GM19193 (cell line): ENCODE measurements at regions not wholly inside any gene's neighbourhood (a gene's known extent, or its start where the extent isn't known, plus 50 kb on each side); places are given as distances from the start of the nearest gene placed in this dataset.
A peak's percentile ranks its signal among the peaks of the same experiment; 100 is the strongest.

ENCODE experiments used
- POLR2A ChIP-seq: IDR thresholded peaks from 4 replicates; pipeline ENCODE4 v1.6.1; 2011; ENCODE audit not compliant: insufficient read depth, insufficient read length; ENCODE audit errors: extremely low read depth

DNA sequence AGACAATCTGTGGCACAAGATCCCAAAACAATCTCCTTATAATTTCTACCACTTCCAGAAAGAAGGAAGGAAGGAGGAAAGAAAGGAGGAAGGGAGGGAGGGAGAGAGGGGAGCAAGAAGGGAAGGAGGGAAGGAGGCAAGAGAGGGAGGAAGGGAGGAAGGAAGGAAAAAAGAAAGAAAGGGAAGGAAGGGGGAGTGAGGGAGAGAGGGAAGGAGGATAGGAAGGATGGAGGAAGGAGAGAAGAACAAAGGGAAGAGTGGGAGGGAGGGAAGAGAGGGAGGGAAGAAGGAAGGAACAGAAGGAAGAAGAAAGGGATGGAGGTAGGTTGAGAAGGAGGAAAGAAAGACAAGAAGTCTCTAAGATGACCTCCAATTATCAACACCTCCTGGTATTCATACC lies 185.5 kb upstream of the NFE2L3 start:
- TF ChIP-seq POLR2A = no peak

- TF ChIP-seq POLR2A = no peak
Observed at GRCh38 chr7:25967278-25968204, 184.5 kb upstream of the NFE2L3 start.

DNA sequence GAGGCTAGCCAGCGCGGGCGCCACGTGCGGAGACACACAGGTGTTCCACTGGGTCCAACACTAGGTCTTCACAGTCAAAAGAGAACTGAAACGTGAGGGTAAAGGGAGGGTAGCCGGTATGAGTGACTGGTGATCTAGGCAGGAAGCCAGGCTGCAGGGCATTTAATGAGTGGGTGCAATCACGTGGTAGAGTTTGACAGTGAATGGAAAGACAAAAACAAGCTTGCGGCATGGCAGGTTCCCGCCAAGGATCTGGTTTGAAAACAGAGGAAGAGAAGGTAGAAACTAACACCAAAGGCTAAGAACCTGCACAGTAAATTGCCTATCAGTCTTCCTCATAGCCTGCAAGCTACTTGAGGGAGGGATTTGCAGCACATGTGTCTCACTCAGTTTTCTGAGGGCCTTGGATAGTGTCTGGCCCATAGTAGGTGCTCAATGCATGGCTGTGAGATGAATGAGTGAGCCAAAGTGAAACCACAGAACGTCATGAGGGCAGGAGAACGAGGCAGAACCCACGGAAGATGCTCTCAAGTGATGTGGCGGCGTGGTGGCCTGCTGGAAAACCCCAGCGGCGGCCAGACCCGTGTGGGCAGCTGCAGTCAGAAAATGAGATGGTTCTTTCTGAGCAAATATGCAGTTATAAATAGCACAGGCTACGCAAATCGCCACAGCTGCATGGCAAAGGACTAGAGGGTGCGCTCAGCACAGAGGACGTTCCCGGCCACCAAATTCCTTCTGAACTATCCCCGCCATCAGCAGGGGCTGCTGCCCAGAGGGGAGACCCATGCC lies 183.6 kb upstream of the NFE2L3 start:
- peak; percentile 67 for TF ChIP-seq POLR2A

GRCh38 chr7:25970356-25970755 lies 181.6 kb upstream of the NFE2L3 start:
- no peak for TF ChIP-seq POLR2A

DNA sequence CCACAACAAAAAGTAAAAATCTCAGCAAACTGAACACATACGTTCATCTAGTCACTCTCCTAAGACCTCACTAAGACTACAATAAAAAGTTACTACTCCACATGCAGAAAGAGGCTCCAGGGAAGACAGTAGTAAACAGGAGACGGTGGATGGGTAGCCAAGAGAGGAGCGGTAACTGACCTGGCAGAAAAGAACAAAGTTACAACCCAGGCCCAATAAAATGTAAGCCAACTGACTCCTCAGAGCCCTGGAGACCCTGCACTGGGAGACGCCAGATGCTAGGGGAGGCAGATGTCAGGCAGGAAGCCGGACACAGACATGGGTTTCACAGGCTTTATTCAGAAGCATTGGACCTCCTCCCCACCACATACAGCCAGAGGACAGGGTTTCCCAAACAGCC lies 181.1 kb upstream of the NFE2L3 start:
- TF ChIP-seq POLR2A = no peak

DNA sequence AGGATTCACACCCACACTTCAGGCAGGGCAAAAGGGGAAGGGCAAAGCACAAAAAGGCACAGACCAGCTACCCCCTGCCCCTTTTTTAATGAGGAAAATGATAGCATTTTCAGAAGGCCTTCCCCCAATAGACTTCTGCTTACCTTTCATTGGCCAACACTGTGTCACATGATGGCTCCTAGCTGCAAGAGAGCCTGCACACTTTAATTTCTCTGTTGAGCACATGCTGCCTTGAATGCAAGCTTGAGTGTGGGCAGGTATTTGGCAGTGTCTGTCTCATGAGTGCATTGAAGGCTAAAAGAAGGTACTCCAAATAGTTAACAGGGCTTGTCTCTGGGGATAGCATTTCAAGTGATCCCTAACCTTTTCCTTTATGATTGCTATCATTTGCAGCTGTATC lies 175.4 kb upstream of the NFE2L3 start:
- TF ChIP-seq POLR2A = no peak

- no peak for TF ChIP-seq POLR2A
Observed at GRCh38 chr7:25978466-25978865, 173.5 kb upstream of the NFE2L3 start.

DNA sequence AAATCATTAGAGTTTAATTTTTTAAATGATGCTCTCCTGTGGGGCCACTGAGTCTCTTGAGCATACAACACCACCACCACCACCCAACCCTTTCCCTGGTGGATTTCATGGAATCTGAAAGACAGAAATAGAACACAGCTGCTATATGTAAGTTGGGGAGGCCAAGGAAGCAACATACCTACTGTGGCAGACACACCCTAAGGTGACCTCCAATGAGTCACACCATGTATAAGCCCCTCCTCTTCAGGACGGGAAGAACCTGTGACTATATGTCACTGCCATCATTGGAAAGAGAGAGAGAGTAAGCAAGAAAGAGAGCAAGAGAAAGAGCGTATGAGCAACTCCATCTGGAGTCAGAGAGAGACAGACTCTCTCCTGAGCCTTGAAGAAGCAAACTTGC lies 172.4 kb upstream of the NFE2L3 start:
- TF ChIP-seq POLR2A = no peak

DNA sequence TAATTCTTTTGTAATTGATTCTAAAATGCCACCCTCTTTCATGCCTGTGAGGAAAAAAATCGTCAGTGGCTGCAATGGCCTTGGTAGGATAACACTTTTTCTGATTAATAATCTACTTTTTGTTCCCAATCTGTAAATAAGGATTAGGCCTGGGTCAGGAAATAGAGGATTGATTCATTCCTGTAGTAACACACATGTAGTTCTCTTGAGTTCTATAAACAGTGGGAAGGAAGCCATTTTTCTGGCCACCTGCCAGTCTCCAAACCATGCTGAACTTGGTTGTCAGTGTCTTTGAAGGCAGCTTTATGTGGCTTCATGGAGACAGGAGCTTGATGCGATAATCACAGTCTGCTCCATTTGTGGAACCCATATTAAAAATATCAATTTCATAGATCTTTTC lies 169.3 kb upstream of the NFE2L3 start:
- TF ChIP-seq POLR2A = no peak

DNA sequence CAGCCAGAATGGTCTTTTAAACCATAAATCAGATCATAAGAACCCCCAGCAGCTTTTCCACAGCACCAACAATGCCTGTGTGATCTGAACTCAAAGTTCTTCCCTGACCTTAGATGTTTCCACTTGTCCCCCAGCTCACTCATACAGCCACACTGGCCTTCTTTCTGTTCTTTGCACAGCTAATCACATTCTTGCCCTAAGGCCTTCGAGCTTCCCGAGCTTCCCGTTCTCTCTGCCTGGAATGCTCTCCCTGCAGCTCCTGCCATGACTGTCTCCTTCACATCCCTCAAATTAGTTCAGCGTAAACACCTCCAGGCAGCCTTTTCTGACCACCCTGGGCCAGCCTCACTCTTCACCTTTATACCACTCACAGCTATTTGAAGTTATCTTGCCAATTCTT lies 166.8 kb upstream of the NFE2L3 start:
- no peak for TF ChIP-seq POLR2A

- no peak for TF ChIP-seq POLR2A
Observed at GRCh38 chr7:25988640-25989039, 163.4 kb upstream of the NFE2L3 start.

DNA sequence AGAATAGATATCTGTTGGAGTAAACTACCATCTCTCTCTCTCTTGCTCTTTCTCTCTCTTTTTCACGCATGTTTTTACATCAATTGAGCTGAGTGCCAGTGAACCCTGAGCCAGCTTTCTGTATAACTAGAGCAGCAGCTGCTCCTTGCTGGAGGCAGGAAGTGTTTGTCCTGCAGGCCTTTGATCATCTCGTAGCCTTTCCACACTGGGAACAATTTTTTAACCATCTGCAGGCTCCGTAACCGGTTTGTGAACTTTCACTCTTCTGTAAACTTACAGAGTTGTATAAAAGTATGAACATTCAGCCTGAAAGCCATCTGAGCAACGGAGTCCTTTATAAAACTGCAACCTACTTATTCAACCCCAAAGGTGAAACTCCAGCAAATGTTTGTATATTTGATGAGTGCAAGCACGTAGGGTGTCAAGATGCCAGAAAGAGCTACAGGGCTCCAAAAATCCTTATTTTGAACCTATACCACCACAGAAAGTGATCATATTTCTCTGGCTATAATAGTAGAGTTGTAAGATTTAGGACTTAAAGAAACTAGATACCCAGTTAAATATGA lies 162.8 kb upstream of the NFE2L3 start:
- TF ChIP-seq POLR2A = no peak

DNA sequence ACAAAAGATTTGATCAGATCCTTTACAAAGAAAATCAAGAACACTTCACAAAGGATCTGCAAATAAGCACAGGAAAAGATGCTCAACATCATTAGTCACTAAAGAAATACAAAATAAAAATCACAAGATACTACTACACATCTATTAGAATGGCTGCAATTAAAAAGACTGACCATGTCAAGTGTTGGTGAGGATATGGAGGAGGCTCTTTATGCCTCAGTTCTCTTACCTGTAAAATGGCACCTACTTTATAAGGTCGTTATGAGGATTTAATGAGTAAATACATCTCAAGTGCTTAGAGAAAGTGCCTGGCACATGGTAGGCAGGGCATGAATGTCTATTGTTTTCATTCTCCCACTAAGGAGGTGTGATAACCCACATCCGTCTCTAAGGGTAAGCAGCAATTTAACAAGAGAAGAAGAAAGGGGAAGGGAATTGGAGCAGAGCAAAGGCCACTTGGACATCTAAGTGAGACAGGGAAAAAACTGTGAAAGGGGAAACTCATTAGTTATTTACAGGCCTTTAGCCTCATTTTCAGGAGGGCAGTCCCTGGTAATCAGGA lies 157.5 kb upstream of the NFE2L3 start:
- no peak for TF ChIP-seq POLR2A

DNA sequence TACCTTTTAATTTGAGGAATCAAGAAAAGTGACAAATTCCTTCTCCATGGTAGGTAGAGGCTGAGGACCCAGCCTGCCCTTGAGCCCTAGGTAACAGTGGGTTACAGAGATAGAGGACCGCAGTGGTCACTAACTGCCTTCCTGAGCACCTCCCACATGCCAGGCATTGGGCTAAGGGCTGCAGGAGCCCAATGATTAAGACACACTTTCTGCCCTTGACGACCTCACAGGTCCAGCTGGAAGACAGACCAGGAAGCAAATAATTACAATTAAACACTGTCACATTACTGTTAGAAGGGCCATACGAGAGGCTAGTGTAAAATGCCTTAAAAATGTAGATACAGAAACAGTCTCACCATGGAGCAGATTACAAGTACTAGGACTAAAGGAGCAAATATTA lies 156.8 kb upstream of the NFE2L3 start:
- no peak for TF ChIP-seq POLR2A

- TF ChIP-seq POLR2A = no peak
Observed at GRCh38 chr7:25996006-25996408, 156.0 kb upstream of the NFE2L3 start.

- no peak for TF ChIP-seq POLR2A
Observed at GRCh38 chr7:25998499-25998898, 153.5 kb upstream of the NFE2L3 start.

DNA sequence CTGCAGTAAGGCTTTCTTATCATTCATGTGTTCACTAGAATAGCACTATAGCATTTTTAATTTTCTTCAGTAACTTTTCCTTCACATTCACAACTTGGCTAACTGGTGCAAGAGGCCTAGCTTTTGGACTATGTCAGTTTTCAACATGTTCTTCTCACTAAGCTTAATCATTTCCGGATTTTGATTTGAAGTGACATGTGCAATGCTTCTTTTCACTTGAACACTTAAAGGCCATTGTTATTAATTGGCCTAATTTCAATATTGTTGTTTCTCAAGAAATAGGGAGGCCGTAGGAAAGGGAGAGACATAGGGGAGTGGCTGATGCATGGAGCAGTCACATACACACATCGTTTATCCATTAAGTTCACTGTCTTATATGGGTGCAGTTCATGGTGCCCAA lies 151.2 kb upstream of the NFE2L3 start:
- no peak for TF ChIP-seq POLR2A
